ENCODE measurements at regions not wholly inside any gene's neighbourhood (a gene's known extent, or its start where the extent isn't known, plus 50 kb on each side); places are given as distances from the start of the nearest gene placed in this dataset.

DNA sequence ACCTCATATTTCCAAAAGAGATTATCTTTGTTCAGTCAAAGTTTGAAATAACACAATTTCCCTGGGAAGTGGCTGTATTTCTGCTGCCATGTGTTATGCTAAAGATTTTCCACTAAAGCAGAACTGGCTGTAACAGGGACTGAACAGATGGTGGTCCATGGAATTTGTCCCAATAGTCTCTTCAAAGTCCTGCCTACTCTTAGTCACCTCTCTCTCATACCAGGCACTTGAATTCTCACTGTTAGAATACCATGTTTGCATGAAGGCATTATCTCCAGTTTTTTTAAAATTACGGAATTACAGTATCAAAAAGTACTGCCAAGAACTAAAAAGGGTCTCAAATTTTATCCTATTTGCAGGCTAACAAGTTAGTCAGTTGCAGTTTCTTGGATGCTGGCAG, 105.0 kb upstream of the HDDC2 start:
- Histone ChIP-seq H3K27me3 (ENCODE audit: low read length) (no peaks in the 10 kb centered on the region), H3K79me2 (ENCODE audit: insufficient read depth, low read length) (no peaks in the 10 kb centered on the region), H3K27ac (ENCODE audit: low read depth, low read length) (no peak overlapping the region), H3F3A (ENCODE audit: insufficient read depth) (no peaks in the 10 kb centered on the region), H2AFZ (ENCODE audit: low read depth, low read length, severe bottlenecking) (no peak overlapping the region), H3K9ac (ENCODE audit: low read length) (no peak overlapping the region), H3K9me2 (replicated peaks; ENCODE audit: insufficient read depth, low read length) (no peaks in the 10 kb centered on the region), H4K20me1 (ENCODE audit: low read depth, low read length) (no peaks in the 10 kb centered on the region), H3K36me3 (ENCODE audit: low read length) (no peaks in the 10 kb centered on the region), H3K4me2 (ENCODE audit: low read depth, low read length, poor library complexity, severe bottlenecking) (no peak overlapping the region), H3K9me3 (ENCODE audit: insufficient read depth, low read length) (no peaks in the 10 kb centered on the region), H3K4me3 (ENCODE audit: insufficient read depth, low read length, poor library complexity, severe bottlenecking) (no peak overlapping the region)
- TF ChIP-seq, protein P1, sequence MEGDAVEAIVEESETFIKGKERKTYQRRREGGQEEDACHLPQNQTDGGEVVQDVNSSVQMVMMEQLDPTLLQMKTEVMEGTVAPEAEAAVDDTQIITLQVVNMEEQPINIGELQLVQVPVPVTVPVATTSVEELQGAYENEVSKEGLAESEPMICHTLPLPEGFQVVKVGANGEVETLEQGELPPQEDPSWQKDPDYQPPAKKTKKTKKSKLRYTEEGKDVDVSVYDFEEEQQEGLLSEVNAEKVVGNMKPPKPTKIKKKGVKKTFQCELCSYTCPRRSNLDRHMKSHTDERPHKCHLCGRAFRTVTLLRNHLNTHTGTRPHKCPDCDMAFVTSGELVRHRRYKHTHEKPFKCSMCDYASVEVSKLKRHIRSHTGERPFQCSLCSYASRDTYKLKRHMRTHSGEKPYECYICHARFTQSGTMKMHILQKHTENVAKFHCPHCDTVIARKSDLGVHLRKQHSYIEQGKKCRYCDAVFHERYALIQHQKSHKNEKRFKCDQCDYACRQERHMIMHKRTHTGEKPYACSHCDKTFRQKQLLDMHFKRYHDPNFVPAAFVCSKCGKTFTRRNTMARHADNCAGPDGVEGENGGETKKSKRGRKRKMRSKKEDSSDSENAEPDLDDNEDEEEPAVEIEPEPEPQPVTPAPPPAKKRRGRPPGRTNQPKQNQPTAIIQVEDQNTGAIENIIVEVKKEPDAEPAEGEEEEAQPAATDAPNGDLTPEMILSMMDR (IDR thresholded peaks at IDR 0.05; ENCODE audit: insufficient read depth, low read length, poor library complexity, severe bottlenecking) = no peak
- no peak for TF ChIP-seq EZH2phosphoT487 (conservative IDR thresholded peaks at IDR 0.05; ENCODE audit: low read length)

DNA sequence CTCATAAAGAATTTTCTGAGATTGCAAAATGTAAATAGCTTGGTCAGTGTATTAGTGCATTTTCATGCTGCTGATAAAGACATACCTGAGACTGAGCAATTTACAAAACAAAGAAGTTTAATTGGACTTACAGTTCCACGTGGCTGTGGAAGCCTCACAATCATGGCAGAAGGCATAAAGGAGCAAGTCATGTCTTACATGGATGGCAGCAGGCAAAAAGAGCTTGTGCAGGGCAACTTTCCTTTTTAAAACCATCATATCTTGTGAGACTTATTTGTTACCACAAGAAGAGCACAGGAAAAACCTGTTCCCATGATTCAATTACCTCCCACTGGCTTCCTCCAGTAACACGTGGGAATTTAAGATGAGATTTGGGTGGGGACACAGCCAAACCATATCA, 112.7 kb upstream of the HDDC2 start:
- no peaks in the 10 kb centered on the region for H3F3A ChIP-seq (ENCODE audit: insufficient read depth)
- no peak overlapping the region for H2AFZ ChIP-seq (ENCODE audit: low read depth, low read length, severe bottlenecking)
- no peaks in the 10 kb centered on the region for H4K20me1 ChIP-seq (ENCODE audit: low read depth, low read length)
- no peaks in the 10 kb centered on the region for H3K9me2 ChIP-seq (replicated peaks; ENCODE audit: insufficient read depth, low read length)
- no peak overlapping the region for H3K9ac ChIP-seq (ENCODE audit: low read length)
- no peaks in the 10 kb centered on the region for H3K27me3 ChIP-seq (ENCODE audit: low read length)
- no peak overlapping the region for H3K27ac ChIP-seq (ENCODE audit: low read depth, low read length)
- no peak for TF ChIP-seq EZH2phosphoT487 (conservative IDR thresholded peaks at IDR 0.05; ENCODE audit: low read length)
- TF ChIP-seq, protein P1 (IDR thresholded peaks at IDR 0.05; ENCODE audit: insufficient read depth, low read length, poor library complexity, severe bottlenecking) = no peak
- H3K36me3 ChIP-seq (ENCODE audit: low read length) = no peaks in the 10 kb centered on the region
- no peaks in the 10 kb centered on the region for H3K79me2 ChIP-seq (ENCODE audit: insufficient read depth, low read length)
- H3K9me3 ChIP-seq (ENCODE audit: insufficient read depth, low read length) = no peaks in the 10 kb centered on the region
- no peak overlapping the region for H3K4me3 ChIP-seq (ENCODE audit: insufficient read depth, low read length, poor library complexity, severe bottlenecking)
- no peak overlapping the region for H3K4me2 ChIP-seq (ENCODE audit: low read depth, low read length, poor library complexity, severe bottlenecking)

DNA sequence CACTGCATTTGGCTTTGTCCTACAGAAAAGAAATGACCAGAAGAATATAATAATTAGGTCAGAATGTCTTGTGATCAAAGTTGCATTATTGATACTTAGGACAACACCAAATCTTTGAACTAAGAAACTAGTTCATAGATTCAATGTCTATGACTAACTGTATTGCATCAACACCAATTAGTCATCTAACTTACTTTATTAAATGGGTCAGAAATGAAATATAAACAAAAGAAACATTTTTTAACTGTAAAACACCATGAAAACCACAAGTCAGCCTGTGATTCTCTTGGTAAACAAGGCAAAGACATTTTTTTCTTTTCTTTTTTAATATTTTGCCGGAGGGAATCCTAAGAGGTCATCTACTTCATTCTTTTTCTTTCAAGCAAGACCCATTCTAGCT, 114.1 kb upstream of the HDDC2 start:
- Histone ChIP-seq H3K4me3 (ENCODE audit: insufficient read depth, low read length, poor library complexity, severe bottlenecking) (no peak overlapping the region), H3K9me3 (ENCODE audit: insufficient read depth, low read length) (no peaks in the 10 kb centered on the region), H3K27me3 (ENCODE audit: low read length) (no peaks in the 10 kb centered on the region), H2AFZ (ENCODE audit: low read depth, low read length, severe bottlenecking) (no peak overlapping the region), H3K27ac (ENCODE audit: low read depth, low read length) (no peak overlapping the region), H3K9me2 (replicated peaks; ENCODE audit: insufficient read depth, low read length) (no peaks in the 10 kb centered on the region), H3F3A (ENCODE audit: insufficient read depth) (no peaks in the 10 kb centered on the region), H3K36me3 (ENCODE audit: low read length) (no peaks in the 10 kb centered on the region), H3K9ac (ENCODE audit: low read length) (no peak overlapping the region), H4K20me1 (ENCODE audit: low read depth, low read length) (no peaks in the 10 kb centered on the region), H3K79me2 (ENCODE audit: insufficient read depth, low read length) (no peaks in the 10 kb centered on the region), H3K4me2 (ENCODE audit: low read depth, low read length, poor library complexity, severe bottlenecking) (no peak overlapping the region)
- TF ChIP-seq, protein P1 (IDR thresholded peaks at IDR 0.05; ENCODE audit: insufficient read depth, low read length, poor library complexity, severe bottlenecking) = no peak
- TF ChIP-seq EZH2phosphoT487 (conservative IDR thresholded peaks at IDR 0.05; ENCODE audit: low read length) = no peak

DNA sequence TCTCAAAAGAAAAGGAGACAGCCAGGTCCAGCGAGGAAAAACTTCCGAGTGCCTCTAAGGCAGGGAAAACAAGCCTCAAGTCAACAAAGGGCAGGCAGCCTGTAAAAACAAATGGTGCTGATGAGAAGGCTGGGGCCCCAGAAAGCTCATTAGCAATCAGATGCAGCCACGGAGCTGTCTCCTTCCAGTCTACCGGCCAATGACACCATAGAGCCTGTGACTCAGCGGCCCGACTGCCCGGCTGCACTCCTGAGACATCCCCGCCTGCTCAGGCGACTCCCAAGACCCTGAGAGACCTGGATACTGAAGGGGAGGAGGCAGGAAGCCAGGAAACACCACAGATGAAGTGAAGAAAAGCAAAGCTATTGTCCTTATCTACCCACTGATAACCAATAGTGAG, 120.1 kb upstream of the HDDC2 start:
- no peak overlapping the region for H3K9ac ChIP-seq (ENCODE audit: low read length)
- H3K27ac ChIP-seq (ENCODE audit: low read depth, low read length) = no peak overlapping the region
- no peak overlapping the region for H2AFZ ChIP-seq (ENCODE audit: low read depth, low read length, severe bottlenecking)
- no peaks in the 10 kb centered on the region for H3K9me3 ChIP-seq (ENCODE audit: insufficient read depth, low read length)
- H3K4me3 ChIP-seq (ENCODE audit: insufficient read depth, low read length, poor library complexity, severe bottlenecking) = no peak overlapping the region
- no peaks in the 10 kb centered on the region for H3K27me3 ChIP-seq (ENCODE audit: low read length)
- no peaks in the 10 kb centered on the region for H4K20me1 ChIP-seq (ENCODE audit: low read depth, low read length)
- H3K9me2 ChIP-seq (replicated peaks; ENCODE audit: insufficient read depth, low read length) = no peaks in the 10 kb centered on the region
- H3K36me3 ChIP-seq (ENCODE audit: low read length) = no peaks in the 10 kb centered on the region
- no peak for TF ChIP-seq EZH2phosphoT487 (conservative IDR thresholded peaks at IDR 0.05; ENCODE audit: low read length)
- TF ChIP-seq, protein P1 (IDR thresholded peaks at IDR 0.05; ENCODE audit: insufficient read depth, low read length, poor library complexity, severe bottlenecking) = no peak
- no peaks in the 10 kb centered on the region for H3F3A ChIP-seq (ENCODE audit: insufficient read depth)
- no peak overlapping the region for H3K4me2 ChIP-seq (ENCODE audit: low read depth, low read length, poor library complexity, severe bottlenecking)
- no peaks in the 10 kb centered on the region for H3K79me2 ChIP-seq (ENCODE audit: insufficient read depth, low read length)

All from SU-DHL-6 (cell line).